ENCODE measurements at regions not wholly inside any gene's neighbourhood (a gene's known extent, or its start where the extent isn't known, plus 50 kb on each side); places are given as distances from the start of the nearest gene placed in this dataset.
"Not testable (repeated sequence)": the region's sequence is repeated elsewhere in the genome, so short reads cannot be mapped to it uniquely, and the experiment has no call there.

GRCh38 chr14:86731427-86731826, 1201.5 kb downstream of the FLRT2 start:
- DNase-seq (ENCODE audit: low read depth): not testable (repeated sequence)

- no peak for DNase-seq (ENCODE audit: low read depth)
These were observed 1193.3 kb downstream of the FLRT2 start for GRCh38 chr14:86723254-86723624.

DNA sequence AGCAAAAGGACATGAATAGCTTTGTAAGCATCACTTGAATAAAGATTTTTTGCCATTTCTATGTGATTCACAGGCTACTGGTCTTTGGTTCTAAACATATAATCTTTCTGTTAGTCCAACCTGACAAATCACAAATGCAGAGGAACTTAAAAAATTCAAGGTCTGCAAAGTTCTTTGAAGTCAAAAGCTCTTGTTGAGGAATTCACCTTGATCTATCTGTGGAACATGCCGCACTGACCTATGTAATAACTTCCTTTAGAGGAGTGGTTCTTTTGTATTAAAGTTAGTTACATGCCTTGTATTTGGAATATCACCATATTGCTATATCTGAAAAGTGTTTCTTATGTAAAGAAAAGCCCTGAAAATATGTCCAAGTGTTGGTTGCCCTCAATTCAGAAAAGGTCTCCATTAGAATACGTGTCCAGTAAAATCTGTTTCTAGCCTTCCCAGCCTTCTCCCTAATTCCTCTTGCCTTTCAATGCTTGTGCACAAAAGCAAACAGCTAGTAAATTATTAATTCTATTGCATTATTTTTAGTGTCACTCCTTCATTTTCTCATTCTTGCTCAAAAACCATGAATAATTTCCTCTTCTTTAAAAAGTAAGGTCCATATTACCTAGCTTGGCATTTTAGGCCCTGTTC, 1192.8 kb downstream of the FLRT2 start:
- DNase-seq (ENCODE audit: low read depth): no peak

- DNase-seq (ENCODE audit: low read depth): no peak
These were observed 1184.6 kb downstream of the FLRT2 start for GRCh38 chr14:86714575-86714974.

GRCh38 chr14:86714153-86714552, 1184.2 kb downstream of the FLRT2 start:
- DNase-seq (ENCODE audit: low read depth): no peak

GRCh38 chr14:86712727-86713126, 1182.8 kb downstream of the FLRT2 start:
- DNase-seq (ENCODE audit: low read depth): no peak

GRCh38 chr14:86712176-86712575, 1182.2 kb downstream of the FLRT2 start:
- DNase-seq (ENCODE audit: low read depth): no peak

DNA sequence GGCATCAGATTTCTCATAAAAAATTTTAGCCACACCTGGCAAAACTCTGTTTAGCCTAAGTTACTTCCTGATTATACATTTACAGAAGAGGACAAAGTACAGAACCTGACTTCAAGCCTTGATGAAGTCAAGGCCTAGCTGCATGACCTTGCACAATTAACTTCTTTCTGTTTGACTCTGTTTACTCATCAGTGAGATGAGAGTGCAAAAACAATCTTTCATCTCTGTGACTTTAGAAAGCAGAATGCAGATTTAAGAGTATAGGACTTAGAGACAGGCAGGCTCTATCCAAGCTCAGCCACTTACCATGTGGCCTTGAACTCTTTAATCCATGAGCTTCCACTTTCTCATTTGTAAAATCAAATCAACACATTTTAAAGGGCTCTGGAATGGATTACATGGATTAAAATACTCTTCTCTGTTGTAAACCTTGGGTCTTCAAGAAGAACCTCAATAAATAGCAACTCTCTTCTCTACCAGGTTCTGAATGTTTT, 1178.9 kb downstream of the FLRT2 start:
- DNase-seq (ENCODE audit: low read depth): no peak

DNA sequence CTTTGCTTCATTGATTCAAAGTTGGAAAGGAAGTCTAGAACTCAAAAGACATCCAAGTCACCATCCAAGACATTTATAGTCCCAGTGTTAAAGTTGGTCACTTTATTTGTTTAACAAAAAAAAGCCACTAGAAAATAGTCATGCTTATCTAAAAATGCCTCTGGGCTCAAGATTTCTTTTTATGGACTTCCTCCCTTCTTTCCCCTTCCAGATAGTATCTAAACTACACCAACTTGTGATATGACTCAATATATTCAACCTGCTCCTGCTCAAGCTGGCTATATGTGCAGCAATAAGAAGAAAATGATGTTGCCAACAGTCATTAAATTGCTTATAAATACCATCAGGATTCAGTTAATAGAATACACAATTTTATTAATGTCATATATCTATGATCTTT, 1177.1 kb downstream of the FLRT2 start:
- DNase-seq (ENCODE audit: low read depth): no peak

DNA sequence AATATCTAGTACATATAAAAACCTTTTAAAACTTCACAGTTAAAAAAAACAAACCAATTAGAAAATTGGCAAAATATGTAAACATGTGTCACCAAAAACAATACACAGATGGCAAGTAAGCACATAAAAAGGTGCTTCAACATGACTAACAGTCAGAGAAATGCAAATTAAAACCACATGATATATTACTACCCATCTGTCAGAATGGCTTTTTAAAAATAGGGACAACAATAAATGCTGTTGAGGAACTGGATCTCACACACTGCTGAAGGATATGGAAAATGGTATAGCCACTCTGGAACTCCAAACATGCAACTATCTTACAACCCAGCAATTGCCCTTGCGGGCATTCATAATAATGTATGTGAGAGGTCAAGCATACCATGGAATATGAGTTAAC, 1153.6 kb downstream of the FLRT2 start:
- DNase-seq (ENCODE audit: low read depth): no peak

- DNase-seq (ENCODE audit: low read depth): no peak
These were observed 1145.1 kb downstream of the FLRT2 start for GRCh38 chr14:86675059-86675458.

GRCh38 chr14:86673523-86673969, 1143.6 kb downstream of the FLRT2 start:
- DNase-seq (ENCODE audit: low read depth): no peak

DNA sequence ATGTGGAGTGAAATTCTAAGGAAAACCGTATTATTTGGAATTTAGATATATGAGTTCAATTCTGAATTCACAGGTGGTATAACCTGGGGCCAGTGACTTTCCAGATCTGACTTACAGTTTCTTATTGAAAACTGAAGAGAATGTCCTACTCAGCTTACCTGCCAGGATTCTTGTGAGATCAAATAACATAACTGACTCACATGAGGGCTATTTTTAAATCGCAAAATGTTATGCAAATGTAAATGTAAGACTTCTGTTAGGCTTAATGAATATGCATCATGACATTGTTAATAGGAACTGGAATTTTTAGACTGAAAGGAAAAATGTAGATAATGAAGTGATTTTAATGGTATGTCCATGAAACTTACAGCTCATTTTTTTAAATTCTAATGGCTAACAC, 1142.1 kb downstream of the FLRT2 start:
- DNase-seq (ENCODE audit: low read depth): no peak

DNA sequence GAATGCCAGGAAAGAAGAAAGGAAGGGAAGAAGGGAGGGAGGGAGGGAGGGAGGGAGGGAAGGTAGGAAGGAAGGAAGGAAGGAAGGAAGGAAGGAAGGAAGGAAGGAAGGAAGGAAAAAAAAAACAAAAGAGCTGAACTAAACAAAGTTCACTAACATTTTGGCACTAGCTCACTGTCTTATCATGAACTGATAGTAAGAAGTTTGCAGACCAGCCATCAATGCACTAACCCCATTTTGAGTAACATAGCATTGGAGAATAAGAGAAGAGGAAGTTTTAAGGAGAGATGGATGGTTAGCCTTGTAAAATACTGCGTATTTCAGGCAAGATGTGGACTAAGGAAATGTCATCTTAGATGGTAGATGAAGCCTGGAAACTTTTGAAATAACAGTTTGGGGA, 1136.0 kb downstream of the FLRT2 start:
- no peak for DNase-seq (ENCODE audit: low read depth)

DNA sequence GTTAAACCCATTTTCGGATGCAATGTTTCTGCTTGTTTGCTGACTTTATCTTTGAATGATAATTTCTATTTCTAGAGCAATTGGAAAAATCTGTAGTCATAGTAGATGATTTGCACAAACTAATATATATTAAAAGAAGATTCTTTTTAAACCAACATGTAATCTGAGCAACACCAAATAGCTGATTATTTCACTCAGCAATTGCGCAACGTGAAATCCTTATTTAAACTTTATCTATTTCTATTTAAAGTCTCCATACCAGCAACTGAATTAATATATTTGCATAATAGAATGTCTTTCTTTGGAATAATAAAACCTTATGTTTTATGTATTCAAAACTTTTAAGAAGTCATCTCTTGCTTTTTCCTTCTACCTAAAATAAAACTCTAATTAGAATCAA, 1132.4 kb downstream of the FLRT2 start:
- no peak for DNase-seq (ENCODE audit: low read depth)

GRCh38 chr14:86654558-86655184, 1124.7 kb downstream of the FLRT2 start:
- DNase-seq (ENCODE audit: low read depth): peak; percentile 65

GRCh38 chr14:86652526-86652925, 1122.6 kb downstream of the FLRT2 start:
- no peak for DNase-seq (ENCODE audit: low read depth)

- DNase-seq (ENCODE audit: low read depth): peak; percentile 69
These were observed 1117.0 kb downstream of the FLRT2 start for GRCh38 chr14:86646696-86647690.

GRCh38 chr14:86646125-86646524, 1116.2 kb downstream of the FLRT2 start:
- no peak for DNase-seq (ENCODE audit: low read depth)

DNA sequence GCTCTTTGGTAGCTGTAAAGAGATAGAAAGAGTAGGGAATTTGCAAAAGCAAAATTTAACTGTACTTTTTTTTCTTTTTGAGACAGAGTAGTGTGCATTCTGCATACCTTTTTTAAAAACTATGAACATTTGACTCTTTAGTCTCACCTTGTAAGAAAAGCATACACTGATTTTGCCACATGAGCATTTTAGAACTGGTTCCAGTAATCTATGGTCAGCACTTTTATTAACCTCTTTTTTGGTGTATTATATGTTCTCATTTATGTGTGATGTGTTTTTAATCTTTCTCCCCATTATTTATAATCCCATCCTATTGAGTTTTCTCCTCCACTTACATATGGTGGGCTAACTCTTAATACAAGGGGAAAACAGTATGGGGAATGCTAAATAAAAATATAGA, 1111.4 kb downstream of the FLRT2 start:
- DNase-seq (ENCODE audit: low read depth): no peak

DNA sequence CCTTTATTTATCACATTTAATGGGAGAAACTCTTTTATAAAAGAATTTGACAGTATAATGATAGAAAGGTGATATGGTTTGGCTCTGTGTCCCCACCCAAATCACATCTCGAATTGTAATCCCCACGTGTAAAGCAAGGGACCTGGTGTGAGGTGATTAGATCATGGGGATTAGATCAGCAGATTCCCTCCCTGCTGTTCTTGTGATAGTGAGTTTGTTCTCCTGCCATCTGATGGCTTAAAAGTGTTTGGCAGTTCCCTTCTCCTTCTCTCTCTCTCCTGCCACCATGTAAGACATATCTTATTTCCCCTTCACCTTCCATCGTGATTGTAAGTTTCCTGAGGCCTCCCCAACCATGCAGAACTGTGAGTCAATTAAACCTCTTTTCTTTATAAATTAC, 1110.3 kb downstream of the FLRT2 start:
- DNase-seq (ENCODE audit: low read depth): no peak

- DNase-seq (ENCODE audit: low read depth): no peak
These were observed 1109.7 kb downstream of the FLRT2 start for GRCh38 chr14:86639666-86640065.
